Keratinocyte (primary cell): ENCODE measurements at regions not wholly inside any gene's neighbourhood (a gene's known extent, or its start where the extent isn't known, plus 50 kb on each side); places are given as distances from the start of the nearest gene placed in this dataset.

Experiments used
- EZH2 ChIP-seq: IDR thresholded peaks from one replicate; pipeline ENCODE4 v1.6.1; 2012; ENCODE audit warnings: inconsistent platforms, mild to moderate bottlenecking, low read length, moderate library complexity
- TF ChIP-seq, protein P1 (sequence below), 3 experiments: IDR thresholded peaks in 1 of 3; conservative IDR thresholded peaks in 1 of 3; optimal IDR thresholded peaks in 1 of 3; 2 replicates in 2 of 3; 3 replicates in 1 of 3; pipeline versions ENCODE3 to v1.5.1; 2011; ENCODE audit warnings: low read length in 3 of 3, mild to moderate bottlenecking in 3 of 3, moderate library complexity in 2 of 3, control low read depth in 1 of 3, inconsistent platforms in 1 of 3; ENCODE audit not compliant: insufficient read depth in 2 of 3; ENCODE audit errors: extremely low read depth in 1 of 3

DNA sequence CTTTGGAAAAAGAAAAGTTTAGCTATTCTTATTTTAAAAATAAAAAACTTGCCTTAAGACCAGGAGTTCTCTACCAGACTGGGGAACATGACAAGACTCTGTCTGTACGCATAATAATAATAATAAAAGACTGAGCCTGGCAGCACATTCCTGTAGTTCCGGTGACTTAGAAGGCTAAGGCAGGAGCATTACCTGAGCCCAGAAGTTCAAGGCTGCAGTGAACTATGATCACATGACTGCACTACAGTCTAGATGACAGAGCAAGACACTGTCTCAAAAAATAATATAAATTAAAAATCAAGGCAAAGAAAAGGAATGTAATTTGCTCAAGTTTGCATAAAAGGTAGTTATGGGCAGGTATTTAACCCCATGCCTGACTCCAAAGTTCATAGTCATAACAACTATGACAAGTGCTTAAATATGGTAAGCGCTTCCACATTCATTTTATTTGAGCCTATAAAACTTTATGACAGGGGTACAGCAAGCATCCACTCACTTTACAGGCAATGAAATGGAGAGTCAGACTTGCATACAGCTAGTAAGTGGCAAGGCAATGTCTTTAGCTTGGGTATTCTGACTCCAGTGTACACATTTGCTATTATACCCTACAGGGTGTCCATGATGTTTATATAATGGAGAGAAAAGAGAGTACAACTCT is 1567.8 kb upstream of the PIK3C3 start:
- TF ChIP-seq, protein P1, sequence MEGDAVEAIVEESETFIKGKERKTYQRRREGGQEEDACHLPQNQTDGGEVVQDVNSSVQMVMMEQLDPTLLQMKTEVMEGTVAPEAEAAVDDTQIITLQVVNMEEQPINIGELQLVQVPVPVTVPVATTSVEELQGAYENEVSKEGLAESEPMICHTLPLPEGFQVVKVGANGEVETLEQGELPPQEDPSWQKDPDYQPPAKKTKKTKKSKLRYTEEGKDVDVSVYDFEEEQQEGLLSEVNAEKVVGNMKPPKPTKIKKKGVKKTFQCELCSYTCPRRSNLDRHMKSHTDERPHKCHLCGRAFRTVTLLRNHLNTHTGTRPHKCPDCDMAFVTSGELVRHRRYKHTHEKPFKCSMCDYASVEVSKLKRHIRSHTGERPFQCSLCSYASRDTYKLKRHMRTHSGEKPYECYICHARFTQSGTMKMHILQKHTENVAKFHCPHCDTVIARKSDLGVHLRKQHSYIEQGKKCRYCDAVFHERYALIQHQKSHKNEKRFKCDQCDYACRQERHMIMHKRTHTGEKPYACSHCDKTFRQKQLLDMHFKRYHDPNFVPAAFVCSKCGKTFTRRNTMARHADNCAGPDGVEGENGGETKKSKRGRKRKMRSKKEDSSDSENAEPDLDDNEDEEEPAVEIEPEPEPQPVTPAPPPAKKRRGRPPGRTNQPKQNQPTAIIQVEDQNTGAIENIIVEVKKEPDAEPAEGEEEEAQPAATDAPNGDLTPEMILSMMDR (optimal IDR thresholded peaks at IDR 0.05 in 1 of 3, IDR thresholded peaks at IDR 0.05 in 1 of 3, conservative IDR thresholded peaks at IDR 0.05 in 1 of 3; ENCODE audit: extremely low read depth in 1 of 3, insufficient read depth in 2 of 3, low read length in 3 of 3) = no peak
- TF ChIP-seq EZH2 = no peak
